ENCODE measurements at regions not wholly inside any gene's neighbourhood (a gene's known extent, or its start where the extent isn't known, plus 50 kb on each side); places are given as distances from the start of the nearest gene placed in this dataset.

DNA sequence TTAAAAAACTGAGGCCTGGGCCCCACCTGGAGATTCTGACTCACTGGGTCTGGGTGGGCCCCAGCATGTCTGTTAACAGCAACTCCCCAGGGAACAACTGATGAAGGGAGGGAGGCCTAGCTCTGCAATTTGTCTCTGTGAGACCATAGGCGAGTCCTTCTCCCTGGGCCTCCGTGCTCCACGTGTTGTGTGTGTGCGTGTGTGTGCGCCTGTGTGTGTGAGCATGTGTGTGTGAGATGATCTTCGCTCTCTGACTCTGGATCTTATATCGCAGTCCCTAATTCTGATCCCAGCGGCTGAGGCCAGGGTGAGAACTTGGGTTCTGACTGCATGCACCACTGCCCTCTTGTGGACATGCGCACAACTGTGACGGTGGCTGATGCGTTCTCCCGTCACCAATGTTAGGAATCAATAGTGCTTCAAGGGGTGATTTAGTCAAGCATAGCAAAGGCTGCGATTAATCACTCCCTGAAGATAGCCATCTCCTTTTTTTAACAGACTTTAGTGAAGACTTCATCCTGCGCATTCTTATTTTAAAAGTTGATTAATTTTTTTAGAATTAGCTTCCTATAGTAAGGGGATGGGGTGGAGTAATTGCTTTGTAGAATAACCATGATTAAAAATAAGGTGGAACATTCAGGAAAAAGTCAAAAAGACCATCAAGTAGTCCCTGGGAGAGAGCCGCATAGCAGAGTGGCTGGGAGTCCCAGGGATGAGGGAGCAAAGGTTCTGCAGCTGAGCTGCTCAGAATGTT, 62.4 kb upstream of the USP24 start:
- ATAC-seq (peak; percentile 92), DNase-seq (peak; percentile 87)
- intact Hi-C loops (cut with micrococcal nuclease), result no loop called here

DNA sequence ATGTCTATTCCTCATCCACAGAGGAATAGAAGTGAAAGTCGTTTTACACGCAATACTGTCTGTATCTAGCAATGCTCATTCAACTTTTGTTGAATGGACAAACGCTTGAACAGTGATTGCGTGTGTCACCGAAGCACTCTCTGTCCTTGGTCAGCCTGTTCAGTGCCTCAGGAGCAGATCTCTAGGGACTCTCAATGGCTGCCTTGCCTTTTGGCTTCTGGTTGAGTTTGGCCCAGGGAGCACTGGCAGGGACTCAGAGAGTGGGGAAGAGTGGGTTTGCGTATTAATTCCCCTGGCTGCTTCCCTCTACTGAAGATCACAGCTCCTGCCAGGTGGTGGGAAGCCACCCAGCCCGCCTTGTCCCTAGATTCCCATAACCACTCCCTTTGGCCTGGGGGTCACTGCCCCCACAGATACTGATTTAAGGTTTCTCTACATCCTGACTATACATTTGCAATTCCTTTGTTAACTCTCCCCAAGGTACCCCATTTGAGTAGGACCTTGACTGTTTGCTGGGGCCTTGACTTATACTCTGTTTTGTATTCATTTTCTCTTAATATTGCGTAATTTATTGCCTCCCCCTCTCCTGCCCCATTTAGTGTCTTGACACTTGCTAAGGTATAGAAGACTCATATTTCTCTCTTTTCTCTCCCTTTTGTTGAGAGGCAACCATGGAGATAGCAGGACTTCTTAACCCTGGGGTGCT, 61.7 kb upstream of the USP24 start:
- ATAC-seq (peak; percentile 76), DNase-seq (peak; percentile 51)
- intact Hi-C loops (cut with micrococcal nuclease), result no loop called here

DNA sequence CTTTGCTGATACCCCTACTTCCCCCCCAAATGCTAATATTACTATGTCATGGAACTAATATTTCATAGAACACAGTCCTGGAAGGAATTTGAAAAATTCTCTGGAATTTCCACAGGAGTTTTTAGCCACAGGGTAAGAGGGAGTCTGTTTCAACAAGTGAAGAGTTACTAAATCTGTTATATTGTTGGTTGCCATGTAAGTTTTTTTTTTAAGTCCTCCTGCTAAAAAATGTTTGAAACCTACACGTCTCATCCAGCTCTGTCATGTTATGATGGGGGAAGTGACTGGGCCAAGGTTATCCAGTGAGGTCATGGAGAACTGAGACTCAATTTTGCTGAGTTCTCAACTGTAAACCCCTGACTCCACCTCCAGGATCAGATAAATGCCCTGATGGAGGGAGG, 60.8 kb upstream of the USP24 start:
- DNase-seq, result no peak
- no peak for ATAC-seq
- intact Hi-C loops (cut with micrococcal nuclease), result loop anchor here (2.0 kb wide), 1 partner anchor 137 kb away; no protein-coding TSS in a partner anchor

DNA sequence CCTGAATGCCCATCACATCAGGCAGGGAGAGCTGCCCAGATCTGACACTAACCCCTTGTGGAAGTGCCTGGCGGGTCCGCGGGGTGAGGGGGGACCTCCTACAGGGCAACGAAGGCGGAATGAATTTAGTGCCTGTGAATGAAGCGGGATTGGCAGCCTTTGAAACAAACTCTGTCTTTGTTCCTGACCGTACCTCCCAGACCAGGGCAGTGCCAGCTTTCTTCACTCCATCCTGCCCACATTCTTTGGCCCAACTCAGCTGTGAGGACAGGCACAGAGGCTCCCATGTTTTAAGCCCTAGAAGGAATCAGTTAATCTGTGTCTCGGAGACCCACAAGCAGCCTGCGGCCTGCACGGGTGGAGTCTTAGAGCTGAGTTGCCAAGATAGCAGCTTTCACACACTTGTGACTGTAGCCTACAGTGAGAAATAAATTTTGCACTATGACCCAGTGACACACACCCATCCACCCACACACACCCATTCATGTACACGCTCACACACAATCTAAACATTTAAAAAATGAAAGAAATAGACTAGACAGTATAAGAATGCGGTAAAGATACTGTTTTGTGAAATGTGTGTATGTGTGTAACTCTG, 60.1 kb upstream of the USP24 start:
- ATAC-seq, result no peak
- no peak for DNase-seq
- intact Hi-C loops (cut with micrococcal nuclease), result loop anchor here (2.0 kb wide), 1 partner anchor 136 kb away; no protein-coding TSS in a partner anchor

DNA sequence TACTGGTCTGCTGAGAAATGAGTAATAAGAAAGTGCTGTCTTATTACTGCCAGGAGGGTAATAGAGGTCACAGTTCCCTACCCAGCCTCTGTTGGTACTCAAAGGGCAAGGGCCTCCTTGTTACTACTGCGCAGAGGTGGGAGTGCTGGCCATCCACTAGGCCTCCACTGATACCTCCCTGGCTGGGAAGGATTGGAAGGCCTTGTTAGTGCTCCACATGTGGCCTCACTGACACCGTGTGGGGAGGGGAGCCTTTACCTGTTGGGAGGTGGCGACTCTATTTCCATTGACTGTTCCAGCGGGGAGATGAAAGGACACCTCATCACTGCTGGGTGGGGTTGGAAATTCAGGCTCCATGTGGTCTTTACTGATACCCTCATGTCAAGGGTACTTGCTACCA, 57.8 kb upstream of the USP24 start:
- DNase-seq (no peak), ATAC-seq (no peak)
- intact Hi-C loops (cut with micrococcal nuclease), result no loop called here

All from left ventricle myocardium superior (tissue), 1 donor.